Hepatocyte (in vitro differentiated cells): ENCODE measurements at regions not wholly inside any gene's neighbourhood (a gene's known extent, or its start where the extent isn't known, plus 50 kb on each side); places are given as distances from the start of the nearest gene placed in this dataset.

Experiments
- DNase-seq: peaks from one replicate; pipeline ENCODE4 v3.0.0-alpha.2; 2016; ENCODE audit warnings: low spot score
- H2AFZ ChIP-seq: fragments of 200-600 bp; sonication (generic); 2 replicates; pipeline ENCODE4 v1.6.0; 2016; ENCODE audit warnings: antibody characterized with exemption, mild to moderate bottlenecking
- H3K27ac ChIP-seq: fragments of 200-600 bp; sonication (generic); 2 replicates; pipeline ENCODE4 v1.5.1; 2016; ENCODE audit warnings: mild to moderate bottlenecking
- H3K27me3 ChIP-seq: fragments of 200-600 bp; sonication (generic); 2 replicates; pipeline ENCODE4 v1.6.1; 2016
- H3K36me3 ChIP-seq: fragments of 200-600 bp; sonication (generic); replicated peaks from 2 replicates; pipeline ENCODE4 v1.5.1; 2016; ENCODE audit warnings: low read depth; ENCODE audit not compliant: insufficient read depth
- H3K4me1 ChIP-seq: fragments of 200-600 bp; sonication (generic); 2 replicates; pipeline ENCODE4 v1.5.1; 2016; ENCODE audit warnings: mild to moderate bottlenecking, moderate library complexity; ENCODE audit not compliant: insufficient read depth
- H3K4me2 ChIP-seq: fragments of 200-600 bp; sonication (generic); 2 replicates; pipeline ENCODE4 v1.6.0; 2016
- H3K4me3 ChIP-seq: fragments of 200-600 bp; sonication (generic); 2 replicates; pipeline ENCODE4 v1.5.1; 2016; ENCODE audit warnings: mild to moderate bottlenecking
- H3K79me2 ChIP-seq: fragments of 200-600 bp; sonication (generic); 2 replicates; pipeline ENCODE4 v1.6.0; 2017; ENCODE audit warnings: mild to moderate bottlenecking
- H3K9me2 ChIP-seq: fragments of 200-600 bp; sonication (generic); replicated peaks from 2 replicates; pipeline ENCODE4 v1.6.0; 2017; ENCODE audit warnings: mild to moderate bottlenecking; ENCODE audit not compliant: insufficient read depth
- H3K9me3 ChIP-seq: fragments of 200-600 bp; sonication (generic); 2 replicates; pipeline ENCODE4 v1.5.1; 2016; ENCODE audit warnings: low read depth, mild to moderate bottlenecking
- H4K20me1 ChIP-seq: fragments of 200-600 bp; sonication (generic); 2 replicates; pipeline ENCODE4 v1.6.0; 2016; ENCODE audit warnings: mild to moderate bottlenecking; ENCODE audit not compliant: insufficient read depth, poor library complexity, severe bottlenecking
- CTCF ChIP-seq: fragments of 200-600 bp; sonication (generic); IDR thresholded peaks from 2 replicates; pipeline ENCODE4 v1.5.1; 2016; ENCODE audit warnings: antibody characterized with exemption, mild to moderate bottlenecking; ENCODE audit not compliant: poor library complexity
- EZH2 ChIP-seq: fragments of 200-600 bp; sonication (generic); IDR thresholded peaks from 2 replicates; pipeline ENCODE4 v1.6.1; 2016; ENCODE audit warnings: antibody characterized with exemption, mild to moderate bottlenecking, borderline replicate concordance
- EZH2phosphoT487 ChIP-seq: fragments of 200-600 bp; sonication (generic); IDR thresholded peaks from one replicate; pipeline ENCODE4 v1.6.1; 2018; ENCODE audit warnings: antibody characterized with exemption, mild to moderate bottlenecking, low read depth, moderate library complexity; ENCODE audit not compliant: unreplicated experiment, severe bottlenecking
- WGBS: methylation state at CpG from one replicate; pipeline ENCODE4 v1.1.6; 2016; ENCODE audit warnings: low lambda C conversion rate; ENCODE audit errors: missing lambda C conversion rate; 5-methylcytosine and 5-hydroxymethylcytosine counted together

- TF ChIP-seq CTCF (no peak), EZH2phosphoT487 (no peak), EZH2 (no peak)
- no peaks in the 10 kb centered on the region for H4K20me1 ChIP-seq
- H3K27ac ChIP-seq = peak overlapping the region; percentile 96
- peaks cover 17% of the 10 kb centered on the region for H3K4me1 ChIP-seq
- H2AFZ ChIP-seq = no peak overlapping the region
- H3K9me2 ChIP-seq = no peaks in the 10 kb centered on the region
- H3K79me2 ChIP-seq = peaks cover 50% of the 10 kb centered on the region
- WGBS = 71% methylated on average over 4 of the region's 4 CpGs
- peaks cover 1% of the 10 kb centered on the region for H3K9me3 ChIP-seq
- H3K4me2 ChIP-seq = peak overlapping the region; percentile 69
- H3K36me3 ChIP-seq = no peaks in the 10 kb centered on the region
- no peak overlapping the region for H3K4me3 ChIP-seq
- H3K27me3 ChIP-seq = no peaks in the 10 kb centered on the region
- no peak for DNase-seq
These were observed 106.9 kb upstream of the FAM3C start for GRCh38 chr7:121503039-121503438.

GRCh38 chr7:121501566-121501965 lies 105.5 kb upstream of the FAM3C start:
- TF ChIP-seq EZH2 (no peak), EZH2phosphoT487 (no peak), CTCF (no peak)
- Histone ChIP-seq H3K36me3 (no peaks in the 10 kb centered on the region), H4K20me1 (no peaks in the 10 kb centered on the region), H3K27ac (peak overlapping the region; percentile 45), H3K4me2 (peak overlapping the region; percentile 38), H3K79me2 (peaks cover 49% of the 10 kb centered on the region), H3K4me3 (no peak overlapping the region), H2AFZ (no peak overlapping the region), H3K27me3 (no peaks in the 10 kb centered on the region), H3K9me3 (peaks cover 6% of the 10 kb centered on the region), H3K9me2 (no peaks in the 10 kb centered on the region), H3K4me1 (peaks cover 17% of the 10 kb centered on the region)
- WGBS = 84% methylated on average over 1 of the region's 1 CpG
- DNase-seq = no peak

GRCh38 chr7:121500360-121501058 lies 104.4 kb upstream of the FAM3C start:
- Histone ChIP-seq H3K79me2 (peaks cover 46% of the 10 kb centered on the region), H3K9me2 (no peaks in the 10 kb centered on the region), H3K27me3 (no peaks in the 10 kb centered on the region), H2AFZ (no peak overlapping the region), H3K4me1 (peaks cover 17% of the 10 kb centered on the region), H3K4me2 (peak overlapping the region; percentile 38), H3K36me3 (no peaks in the 10 kb centered on the region), H3K27ac (peak overlapping the region; percentile 45), H3K4me3 (no peak overlapping the region), H4K20me1 (no peaks in the 10 kb centered on the region), H3K9me3 (peaks cover 6% of the 10 kb centered on the region)
- TF ChIP-seq EZH2phosphoT487 (no peak), CTCF (no peak), EZH2 (no peak)
- 63% methylated on average over 2 of the region's 2 CpGs for WGBS
- no peak for DNase-seq
